HG02852 (cell line): ENCODE measurements at regions not wholly inside any gene's neighbourhood (a gene's known extent, or its start where the extent isn't known, plus 50 kb on each side); places are given as distances from the start of the nearest gene placed in this dataset.

Experiments
- ATAC-seq: cut with Tn5 transposase; IDR thresholded peaks from one replicate; pipeline ENCODE4 v1.9.1; 2021; ENCODE audit warnings: mild to moderate bottlenecking, moderate library complexity; ENCODE audit not compliant: unreplicated experiment

DNA sequence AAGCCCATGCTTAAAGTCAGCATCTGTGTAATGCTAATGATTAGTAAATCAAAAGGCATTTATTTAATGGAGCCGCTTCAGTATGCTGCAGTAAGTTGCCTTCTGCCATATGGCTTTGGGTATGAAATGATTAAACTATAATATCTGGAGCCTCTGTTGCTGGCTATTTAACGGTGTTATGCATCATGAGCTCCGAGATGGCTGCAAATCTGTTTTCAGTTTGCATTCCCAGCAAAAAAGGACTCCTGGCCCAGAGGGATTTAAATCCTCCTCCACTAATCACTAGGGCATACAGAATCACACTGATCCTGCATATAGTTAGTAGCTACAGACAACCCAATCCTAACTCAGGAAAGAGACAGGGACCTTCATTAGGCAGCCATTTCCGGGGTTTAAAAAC, 171.5 kb upstream of the EEA1 start:
- ATAC-seq: no peak

DNA sequence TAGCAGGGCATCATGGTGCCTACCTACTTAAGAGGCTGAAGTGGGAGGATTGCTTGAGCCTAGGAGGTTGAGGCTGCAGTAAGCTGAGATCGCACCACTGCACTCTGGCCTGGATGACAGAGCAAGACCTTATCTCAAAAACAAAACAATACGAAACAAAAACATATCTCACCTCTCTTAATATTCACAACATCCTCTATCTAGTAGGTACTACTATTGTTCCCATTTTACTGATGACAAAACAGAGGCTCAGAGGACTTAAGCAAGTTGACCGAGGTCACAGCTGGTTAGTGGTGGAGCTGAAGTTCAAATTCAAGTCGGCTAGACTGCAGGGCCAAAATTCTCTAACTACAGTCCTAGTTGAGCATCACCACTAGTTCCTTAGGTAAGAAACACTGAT, 172.3 kb upstream of the EEA1 start:
- ATAC-seq: no peak

DNA sequence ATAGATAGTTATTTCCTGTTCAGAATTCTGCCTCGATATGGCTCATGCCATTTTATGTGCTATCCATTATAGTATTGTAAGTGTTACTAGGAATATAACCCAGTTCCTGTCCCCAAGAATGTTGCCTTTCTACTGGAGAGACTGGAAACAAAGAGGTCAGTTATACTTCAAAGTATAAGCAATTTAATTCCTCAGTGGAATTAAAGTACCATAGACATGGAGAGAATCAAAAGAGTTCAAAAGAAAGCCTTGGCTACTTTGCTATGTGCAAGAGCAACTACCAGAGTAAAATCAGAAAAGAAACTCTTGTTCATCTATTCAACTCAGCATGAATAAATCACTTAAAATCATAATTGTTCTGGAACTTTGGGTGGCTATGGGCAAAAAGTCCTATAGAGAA, 173.2 kb upstream of the EEA1 start:
- ATAC-seq: no peak

DNA sequence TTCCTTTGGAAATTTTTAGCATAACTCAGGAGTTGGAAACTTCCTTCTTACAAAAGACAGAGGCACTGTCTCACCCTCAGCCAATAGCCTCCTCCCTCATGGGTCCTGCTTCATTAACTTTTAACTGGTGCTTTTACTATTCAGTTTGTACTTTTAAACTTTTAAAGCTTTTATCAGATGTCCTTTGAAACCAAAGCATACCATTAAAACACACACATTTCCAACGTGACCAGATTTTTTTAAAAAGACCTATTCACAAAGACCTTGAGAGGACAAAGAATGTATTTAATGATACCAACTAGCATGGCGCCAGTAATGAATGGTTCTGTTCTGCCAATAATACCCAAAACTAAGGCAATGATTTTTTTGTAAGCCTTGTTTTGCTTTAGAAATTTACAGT, 173.6 kb upstream of the EEA1 start:
- no peak for ATAC-seq

DNA sequence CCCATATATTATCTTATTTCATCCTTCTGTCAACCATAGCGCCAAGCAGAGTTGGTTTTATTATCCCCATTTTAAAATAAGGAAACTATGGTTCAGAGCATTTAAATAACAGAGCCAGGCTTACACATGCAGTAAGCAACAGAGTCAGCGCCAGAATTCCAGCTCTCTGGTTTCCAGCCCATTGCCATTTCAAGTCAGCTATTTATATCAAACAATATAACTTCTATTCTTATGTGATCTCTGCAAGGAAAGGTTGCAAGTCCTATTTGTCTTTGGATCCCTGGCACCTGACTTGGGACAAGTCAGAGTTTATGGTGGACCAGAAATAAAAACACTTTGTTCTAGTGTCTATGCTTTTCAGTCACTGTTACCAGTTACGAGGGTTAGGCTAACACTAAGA, 174.1 kb upstream of the EEA1 start:
- ATAC-seq: no peak

DNA sequence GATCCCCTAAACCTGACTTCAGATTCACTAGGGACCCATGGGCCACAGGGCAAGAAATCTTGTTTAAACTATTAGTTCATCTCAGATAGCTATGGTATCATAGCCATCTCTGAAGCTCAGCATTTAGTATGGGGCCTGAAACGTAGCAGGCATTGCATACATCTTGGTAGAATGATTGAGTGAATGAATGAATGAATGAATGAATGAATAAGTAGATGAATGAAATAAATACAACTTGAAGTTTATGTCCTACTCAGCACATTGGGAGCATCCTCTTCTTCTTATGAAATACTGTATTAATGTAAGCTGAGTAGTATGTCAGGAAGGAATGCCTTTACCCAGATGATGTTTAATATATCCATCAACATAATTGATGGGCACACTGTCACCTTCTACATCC, 175.4 kb upstream of the EEA1 start:
- ATAC-seq: no peak

DNA sequence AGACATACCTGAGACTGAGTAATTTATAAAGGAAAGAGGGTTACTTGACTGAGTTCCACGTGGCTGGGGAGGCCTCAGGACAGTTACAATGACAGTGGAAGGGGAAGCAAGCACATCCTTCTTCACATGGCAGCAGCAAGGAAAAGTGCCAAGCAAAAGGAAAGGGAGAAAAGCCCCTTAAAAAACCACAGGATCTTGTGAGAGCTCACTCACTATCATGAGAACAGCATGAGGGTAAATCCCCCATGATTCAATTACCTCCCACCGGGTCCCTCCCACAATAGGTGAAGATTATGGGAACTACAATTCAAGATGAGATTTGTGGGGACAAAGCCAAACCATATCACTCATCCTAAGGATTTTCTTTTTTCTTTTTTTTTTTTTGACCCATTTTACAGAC, 177.8 kb upstream of the EEA1 start:
- ATAC-seq: no peak

DNA sequence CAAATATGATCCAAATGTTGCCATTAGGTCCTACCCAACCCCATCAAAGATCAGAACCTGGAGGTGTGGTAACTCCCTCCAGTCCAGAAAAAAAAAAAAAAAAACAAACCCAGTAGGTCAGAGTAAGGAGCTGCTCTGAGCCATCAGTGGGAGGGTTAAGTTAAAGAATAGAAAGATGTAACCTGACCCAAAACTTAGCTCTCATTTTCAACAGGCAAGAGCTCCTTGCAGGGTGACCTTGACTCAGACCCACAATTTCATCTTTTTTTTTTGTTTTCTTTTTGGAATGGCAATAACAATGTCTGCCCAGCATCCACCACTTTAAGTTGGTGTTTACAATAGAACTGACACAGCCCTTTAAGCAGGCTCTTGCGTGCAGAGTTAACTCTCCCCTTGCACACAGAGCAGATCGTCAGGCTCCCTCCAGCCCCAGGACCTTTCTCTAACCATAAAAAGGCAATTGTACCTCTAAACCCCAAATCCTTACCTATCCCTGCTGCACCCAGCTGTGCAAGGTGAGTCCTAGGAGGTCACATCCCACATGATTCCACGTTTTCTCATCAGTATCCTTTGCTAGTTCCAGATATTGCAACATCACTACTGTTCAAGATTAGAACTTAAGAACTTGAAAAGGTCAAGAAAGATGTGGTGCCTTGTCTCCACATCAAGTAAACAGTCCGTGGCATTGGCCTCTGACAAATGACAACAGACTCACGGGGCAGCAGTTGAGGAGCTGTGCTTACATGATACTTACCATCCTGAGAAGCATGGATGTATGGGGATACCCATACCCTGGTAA, 178.6 kb upstream of the EEA1 start:
- no peak for ATAC-seq

DNA sequence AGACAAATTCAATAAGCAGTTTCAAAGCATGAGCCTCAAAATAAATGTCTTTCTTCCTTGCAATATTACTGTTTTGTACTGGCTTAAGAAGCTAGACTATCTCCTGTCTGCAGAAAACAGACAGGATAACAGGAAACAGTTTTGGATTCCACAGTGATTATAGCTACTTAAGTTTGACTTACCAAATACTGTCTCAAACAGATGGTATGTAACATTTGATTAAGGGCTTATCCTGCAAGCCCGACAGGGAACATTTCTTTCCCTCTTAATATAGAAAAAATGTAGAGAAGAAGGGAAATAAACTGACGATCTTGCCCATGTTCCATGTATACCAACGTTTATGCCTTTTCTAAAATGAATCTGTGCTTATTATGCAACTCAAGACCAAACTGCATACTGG, 179.9 kb upstream of the EEA1 start:
- ATAC-seq: no peak

DNA sequence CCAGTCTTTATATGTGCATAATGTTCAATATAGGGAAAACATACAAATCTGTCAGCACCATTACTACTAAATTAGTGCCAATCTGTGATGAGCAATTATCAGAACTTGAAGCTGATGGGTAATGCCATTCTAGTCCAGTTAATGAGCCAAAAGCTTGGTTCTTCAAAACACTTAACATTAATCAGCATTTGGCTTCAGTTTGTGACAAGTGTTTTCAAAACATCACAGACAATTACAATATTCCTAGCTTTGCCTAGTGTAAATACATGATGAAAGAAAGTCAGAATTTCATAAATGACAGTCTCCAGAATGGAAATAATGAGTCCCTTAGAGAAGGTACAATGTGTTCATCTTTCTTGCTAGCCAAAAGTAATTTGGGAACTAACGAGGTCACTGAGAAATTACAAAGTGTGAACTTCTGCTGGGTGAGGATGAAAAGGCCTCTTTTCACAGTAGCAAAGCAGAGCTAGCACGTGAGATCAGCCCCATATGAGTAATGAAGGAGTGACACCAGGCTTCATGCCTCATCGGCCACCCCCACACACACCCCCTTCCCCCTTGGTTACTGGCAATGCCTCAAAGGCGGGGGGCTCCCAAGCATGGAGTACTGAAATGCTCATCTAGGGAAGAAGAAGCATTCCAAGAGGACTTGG, 180.6 kb upstream of the EEA1 start:
- ATAC-seq: no peak

DNA sequence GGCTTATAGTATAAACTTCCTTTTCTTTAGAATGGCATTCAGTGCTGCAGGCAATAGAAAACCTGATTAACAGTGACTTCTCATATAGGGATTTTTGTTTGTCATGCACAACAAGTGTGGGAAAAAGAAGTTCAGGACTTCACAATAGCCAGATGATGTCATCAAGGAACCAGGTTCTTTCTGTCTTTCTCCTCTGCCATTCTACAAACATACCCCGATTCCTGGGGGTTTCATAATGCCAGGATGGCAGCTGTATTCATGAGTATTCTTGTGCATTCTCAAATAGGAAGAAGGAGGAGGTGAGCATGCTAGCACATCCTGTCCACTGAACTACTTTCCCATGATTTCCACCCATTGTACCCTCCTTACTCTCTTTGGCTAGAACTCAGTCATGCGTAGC, 182.7 kb upstream of the EEA1 start:
- no peak for ATAC-seq

DNA sequence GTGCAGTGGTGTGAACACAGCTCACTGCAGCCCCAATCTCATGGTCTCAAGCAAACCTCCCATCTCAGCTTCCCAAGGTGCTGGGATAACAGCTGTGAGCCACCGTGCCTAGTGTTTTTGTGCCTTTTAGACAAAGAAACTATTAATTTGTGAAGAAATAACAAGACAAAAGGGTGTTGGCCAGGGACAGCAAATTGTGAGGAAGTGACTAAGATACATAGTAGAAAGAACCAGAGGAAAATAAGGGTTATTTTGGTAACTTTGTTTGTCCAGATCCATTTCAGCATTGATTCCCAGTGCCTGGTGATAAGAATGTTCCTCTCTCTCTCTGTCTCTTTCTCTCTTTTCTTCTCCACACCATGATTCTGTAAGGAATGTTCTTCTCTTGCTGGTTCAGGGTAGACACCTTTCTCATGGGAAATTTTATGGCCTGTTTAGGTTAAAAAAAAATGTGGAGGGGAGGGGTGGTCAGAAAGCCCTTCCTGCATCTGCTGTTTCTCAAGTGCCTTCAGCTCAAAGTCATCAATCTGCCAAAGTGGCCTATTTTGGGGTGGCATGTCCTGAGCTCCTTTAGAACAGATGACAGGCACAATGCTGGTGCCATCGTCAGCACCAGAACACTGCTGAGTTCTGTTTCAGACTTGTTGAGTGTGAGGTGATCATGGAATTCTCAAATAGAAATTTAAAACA, 184.4 kb upstream of the EEA1 start:
- ATAC-seq: no peak

DNA sequence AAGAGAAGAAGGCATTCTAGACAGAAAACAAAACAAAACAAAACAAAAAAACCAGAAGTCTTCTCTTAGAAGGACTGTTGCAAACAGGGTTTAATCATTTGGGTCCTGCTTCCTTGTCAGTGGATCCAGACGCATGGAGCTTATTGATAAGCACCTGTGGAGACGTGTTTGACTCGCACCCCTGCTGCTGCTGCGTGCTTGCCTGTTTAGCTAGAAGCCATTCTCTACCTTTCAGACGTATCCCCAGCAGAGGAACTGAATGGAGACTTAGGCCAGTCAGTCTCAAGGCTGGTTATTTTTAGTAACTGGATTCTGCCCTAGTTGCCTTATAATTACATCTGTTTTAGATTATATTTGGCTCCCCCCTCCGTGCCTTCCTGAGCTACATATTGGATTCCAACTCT, 186.1 kb upstream of the EEA1 start:
- no peak for ATAC-seq

DNA sequence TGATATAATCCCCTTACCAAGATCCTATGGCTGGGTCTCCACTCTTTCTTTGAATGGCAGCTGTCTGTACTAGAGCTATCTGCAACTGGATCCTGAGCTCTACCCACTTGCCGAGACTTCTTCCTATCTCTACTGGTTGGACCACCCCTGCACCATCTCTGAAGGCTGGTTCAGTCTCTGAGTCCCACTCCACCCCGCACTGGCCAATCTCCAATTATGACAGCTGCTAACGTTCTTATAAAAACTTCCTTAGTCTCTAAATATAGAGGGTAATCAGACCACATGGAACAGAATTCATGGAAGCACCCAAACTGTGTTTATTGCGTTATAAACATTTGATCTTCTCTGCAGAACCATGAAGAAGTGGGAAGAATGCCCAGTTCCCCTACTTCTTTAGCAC, 186.6 kb upstream of the EEA1 start:
- ATAC-seq: no peak

DNA sequence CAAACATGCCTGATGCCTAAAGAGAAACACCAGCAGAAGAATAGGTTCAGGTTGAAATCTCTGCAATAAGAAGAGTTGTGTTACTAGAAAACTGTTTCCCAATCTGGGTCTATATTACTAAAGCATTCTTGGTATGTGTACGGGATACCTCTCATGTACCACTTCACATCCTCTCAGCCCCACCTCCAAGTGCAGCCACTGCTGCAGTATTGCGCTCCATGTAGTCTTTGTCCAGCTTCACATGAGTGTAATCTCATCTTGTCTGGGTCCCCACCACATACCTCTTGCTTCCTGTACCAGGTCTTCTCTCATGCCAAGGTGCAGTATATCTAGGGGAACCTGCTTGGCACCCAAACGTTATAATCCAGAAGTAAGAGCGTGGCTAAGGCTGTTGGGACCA, 187.5 kb upstream of the EEA1 start:
- no peak for ATAC-seq

DNA sequence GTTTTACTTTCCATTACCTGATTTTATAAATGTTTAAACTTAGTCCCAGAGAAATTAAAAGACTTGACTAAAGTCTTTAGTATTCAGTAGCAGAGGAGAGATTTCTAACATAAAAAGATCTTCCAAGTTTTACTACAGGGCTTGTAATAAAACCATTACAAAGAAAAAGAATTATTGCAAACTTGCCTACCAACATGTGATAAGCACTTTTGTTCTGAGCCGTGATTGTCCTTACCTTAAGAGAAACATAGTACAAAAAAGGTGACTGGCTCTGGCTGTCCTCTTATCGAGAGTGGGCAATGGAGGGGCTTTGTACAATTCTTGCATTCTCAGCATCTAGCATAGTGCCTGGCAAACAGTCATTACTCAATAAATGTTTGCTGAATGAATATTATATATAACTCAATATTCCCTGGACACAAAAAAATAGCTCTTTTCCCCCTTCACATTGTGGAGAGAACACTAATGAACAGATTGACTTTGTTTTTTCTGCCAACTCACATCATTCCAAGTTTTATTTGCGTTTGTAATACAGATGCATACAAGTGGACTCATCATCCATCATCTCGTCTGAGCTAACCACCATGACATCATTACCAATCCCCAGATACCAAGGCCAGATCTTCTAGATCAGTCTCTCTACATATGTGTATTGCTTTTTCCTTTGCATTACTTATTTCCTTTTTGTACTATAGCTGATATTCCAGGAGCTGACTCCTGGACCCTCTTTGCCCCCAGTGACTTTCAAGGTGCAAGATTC, 192.8 kb upstream of the EEA1 start:
- no peak for ATAC-seq

DNA sequence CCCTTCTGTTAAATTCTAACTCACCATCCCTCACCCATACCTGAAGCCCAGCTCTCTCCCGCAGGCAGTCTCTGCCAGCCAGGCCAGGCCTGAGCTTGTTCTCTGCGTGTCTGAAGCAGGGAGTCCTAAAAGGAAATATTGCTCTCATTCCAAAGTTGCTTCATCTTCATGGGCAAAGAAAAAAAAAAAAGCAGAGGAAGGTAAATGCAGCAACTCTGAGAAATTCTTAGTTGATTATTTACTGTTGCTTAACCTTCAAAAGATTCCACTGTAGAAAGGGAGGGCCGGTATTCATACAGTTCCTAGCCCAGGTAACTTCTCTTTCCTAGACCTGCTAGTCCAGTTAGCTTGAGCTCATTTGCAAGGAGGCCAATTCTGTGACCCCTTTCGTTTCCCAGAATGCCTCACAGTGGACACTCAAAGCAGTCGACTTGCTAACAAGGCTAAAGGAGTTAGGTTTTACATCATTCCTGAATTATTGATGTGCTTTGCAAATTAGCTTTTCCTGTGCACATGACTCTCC, 193.5 kb upstream of the EEA1 start:
- no peak for ATAC-seq

DNA sequence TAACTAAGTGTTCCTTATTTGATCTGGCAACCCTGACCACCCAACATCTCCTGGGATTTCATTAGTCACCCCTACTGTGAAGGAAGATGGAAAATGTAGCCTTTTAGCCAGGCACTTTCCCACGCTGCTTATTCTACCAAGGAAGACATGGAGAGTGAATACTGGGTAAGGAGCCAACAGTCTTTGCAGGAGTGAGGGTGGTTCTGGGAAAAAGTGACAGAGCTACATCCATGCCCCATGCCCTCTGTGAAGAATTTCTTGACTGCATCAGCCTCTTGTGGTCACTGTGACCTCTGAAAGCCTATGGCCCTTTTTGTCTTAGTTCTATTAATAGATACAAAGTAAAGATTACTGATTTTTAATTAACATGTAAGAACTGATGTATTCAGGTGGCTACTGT, 196.0 kb upstream of the EEA1 start:
- no peak for ATAC-seq

DNA sequence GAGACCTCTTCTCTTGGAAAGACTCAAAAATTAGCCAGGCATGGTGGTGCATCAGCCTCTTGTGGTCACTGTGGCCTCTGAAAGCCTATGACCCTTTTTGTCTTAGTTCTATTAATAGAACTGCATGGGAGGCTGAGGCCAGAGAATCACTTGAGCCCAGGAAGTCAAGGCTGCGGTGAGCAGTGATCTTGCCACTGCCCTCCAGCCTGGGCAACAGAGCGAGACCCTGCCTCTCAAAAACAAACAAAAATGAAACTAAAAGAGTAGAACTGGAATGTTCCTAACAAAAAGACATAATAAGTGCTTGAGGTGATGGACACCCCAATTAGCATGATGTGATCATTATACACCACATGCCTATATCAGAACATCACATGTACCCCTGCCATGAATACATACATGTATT, 197.0 kb upstream of the EEA1 start:
- ATAC-seq: no peak

DNA sequence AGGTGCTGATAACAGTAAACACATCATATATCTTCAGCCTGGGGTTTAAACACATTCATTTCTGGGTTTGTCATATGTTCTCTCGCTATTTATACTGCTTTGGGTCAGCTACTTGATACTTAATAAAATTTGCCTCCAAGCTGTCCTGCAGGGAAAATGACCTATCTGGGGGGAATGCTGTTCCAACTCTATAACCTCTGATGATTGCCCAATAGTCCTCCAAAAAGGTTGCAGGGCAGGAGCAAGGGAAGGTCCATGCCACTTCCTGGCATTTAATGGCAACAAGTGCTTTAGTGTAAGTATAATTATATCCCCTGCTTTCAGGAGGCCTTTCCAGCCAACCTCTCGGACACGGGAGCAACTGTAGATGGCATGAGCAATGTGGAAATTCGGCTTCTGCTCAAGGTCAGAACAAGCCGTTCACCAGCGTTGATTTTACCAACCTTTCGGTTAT, 198.0 kb upstream of the EEA1 start:
- ATAC-seq: no peak
